ENCODE measurements at regions not wholly inside any gene's neighbourhood (a gene's known extent, or its start where the extent isn't known, plus 50 kb on each side); places are given as distances from the start of the nearest gene placed in this dataset.
"Not testable (repeated sequence)": the region's sequence is repeated elsewhere in the genome, so short reads cannot be mapped to it uniquely, and the experiment has no call there.

DNA sequence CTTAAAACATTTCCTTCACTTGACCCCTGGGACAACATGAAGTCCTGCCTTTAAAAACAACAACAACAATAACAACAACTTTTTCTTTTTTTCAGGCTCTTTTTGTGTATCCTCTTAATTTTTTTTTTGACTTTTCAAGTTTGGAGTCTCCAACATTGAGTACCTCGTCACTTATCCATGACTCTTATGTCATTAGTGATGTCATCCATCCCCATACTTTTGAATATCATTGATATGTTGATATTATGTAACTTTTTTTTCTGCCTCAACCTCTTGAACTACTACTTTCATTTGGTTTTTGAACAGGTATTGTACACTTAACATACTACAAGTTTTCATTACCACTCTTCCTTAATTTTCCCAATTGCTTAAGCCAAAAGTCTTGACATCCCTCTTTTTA lies 143.0 kb upstream of the ATXN7L3B start:
- Mint-ChIP-seq H3K36me3 (ENCODE audit: low read depth) (no peaks in the 10 kb centered on the region), H3K27me3 (ENCODE audit: low read depth) (no peaks in the 10 kb centered on the region), H3K4me3 (no peak overlapping the region), H3K9me3 (no peaks in the 10 kb centered on the region), H3K4me1 (ENCODE audit: low read depth) (no peaks in the 10 kb centered on the region), H3K27ac (no peak overlapping the region)
- DNase-seq (ENCODE audit: low spot score) = no peak

DNA sequence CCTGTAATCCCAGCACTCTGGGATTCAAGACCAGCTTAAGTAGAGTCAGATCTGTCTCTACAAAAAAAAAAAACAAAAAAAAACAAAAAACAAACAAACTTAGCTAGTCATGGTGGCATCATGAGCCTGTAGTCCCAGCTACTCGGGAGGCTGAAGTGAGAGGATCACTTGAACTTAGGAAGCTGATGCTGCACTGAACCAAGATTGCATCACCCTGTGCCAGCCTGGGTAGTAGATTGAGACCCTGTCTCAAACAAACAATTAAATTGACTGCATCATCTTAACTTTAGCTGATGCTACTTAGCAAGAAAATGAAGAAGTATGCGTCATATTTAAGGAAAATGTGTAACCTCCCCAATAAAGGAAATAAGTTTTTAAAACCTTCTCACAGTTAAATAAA lies 136.6 kb upstream of the ATXN7L3B start:
- no peaks in the 10 kb centered on the region for H3K27me3 Mint-ChIP-seq (ENCODE audit: low read depth)
- no peaks in the 10 kb centered on the region for H3K4me1 Mint-ChIP-seq (ENCODE audit: low read depth)
- no peaks in the 10 kb centered on the region for H3K9me3 Mint-ChIP-seq
- no peak overlapping the region for H3K4me3 Mint-ChIP-seq
- H3K27ac Mint-ChIP-seq = no peak overlapping the region
- H3K36me3 Mint-ChIP-seq (ENCODE audit: low read depth) = no peaks in the 10 kb centered on the region
- no peak for DNase-seq (ENCODE audit: low spot score)

DNA sequence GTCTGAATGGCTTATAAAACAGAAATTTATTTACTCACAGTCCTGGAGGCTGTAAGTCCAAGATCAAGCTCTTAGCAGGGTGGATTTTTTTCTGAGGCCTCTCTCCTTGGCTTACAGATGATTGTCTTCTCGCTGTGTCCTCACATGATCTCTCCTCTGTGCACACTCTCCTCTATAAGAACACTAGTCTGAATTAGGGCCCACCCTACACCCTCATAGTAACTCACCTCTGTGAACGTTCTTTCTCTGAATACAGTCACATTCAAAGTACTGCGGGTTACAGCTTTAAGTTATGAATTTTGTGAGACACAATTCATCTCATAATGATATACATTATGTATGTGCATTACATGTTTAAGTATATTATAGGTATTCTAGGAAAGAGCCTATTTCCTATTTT lies 135.7 kb upstream of the ATXN7L3B start:
- no peaks in the 10 kb centered on the region for H3K4me1 Mint-ChIP-seq (ENCODE audit: low read depth)
- no peak for DNase-seq (ENCODE audit: low spot score)
- H3K9me3 Mint-ChIP-seq = no peaks in the 10 kb centered on the region
- H3K27ac Mint-ChIP-seq = no peak overlapping the region
- H3K4me3 Mint-ChIP-seq = no peak overlapping the region
- peaks cover 3% of the 10 kb centered on the region for H3K27me3 Mint-ChIP-seq (ENCODE audit: low read depth)
- no peaks in the 10 kb centered on the region for H3K36me3 Mint-ChIP-seq (ENCODE audit: low read depth)

DNA sequence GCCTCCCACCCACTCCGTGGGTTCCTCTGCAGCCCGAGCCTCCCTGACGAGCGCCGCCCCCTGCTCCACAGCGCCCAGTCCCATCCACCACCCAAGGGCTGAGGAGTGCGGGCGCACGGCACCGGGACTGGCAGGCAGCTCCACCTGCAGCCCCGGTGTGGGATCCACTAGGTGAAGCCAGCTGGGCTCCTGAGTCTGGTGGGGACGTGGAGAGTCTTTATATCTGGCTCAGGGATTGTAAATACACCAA lies 134.5 kb upstream of the ATXN7L3B start:
- H3K36me3 Mint-ChIP-seq (ENCODE audit: low read depth); H3K4me1 Mint-ChIP-seq (ENCODE audit: low read depth); H3K4me3 Mint-ChIP-seq; H3K27me3 Mint-ChIP-seq (ENCODE audit: low read depth); H3K27ac Mint-ChIP-seq; H3K9me3 Mint-ChIP-seq; DNase-seq (ENCODE audit: low spot score): not testable (repeated sequence)

DNA sequence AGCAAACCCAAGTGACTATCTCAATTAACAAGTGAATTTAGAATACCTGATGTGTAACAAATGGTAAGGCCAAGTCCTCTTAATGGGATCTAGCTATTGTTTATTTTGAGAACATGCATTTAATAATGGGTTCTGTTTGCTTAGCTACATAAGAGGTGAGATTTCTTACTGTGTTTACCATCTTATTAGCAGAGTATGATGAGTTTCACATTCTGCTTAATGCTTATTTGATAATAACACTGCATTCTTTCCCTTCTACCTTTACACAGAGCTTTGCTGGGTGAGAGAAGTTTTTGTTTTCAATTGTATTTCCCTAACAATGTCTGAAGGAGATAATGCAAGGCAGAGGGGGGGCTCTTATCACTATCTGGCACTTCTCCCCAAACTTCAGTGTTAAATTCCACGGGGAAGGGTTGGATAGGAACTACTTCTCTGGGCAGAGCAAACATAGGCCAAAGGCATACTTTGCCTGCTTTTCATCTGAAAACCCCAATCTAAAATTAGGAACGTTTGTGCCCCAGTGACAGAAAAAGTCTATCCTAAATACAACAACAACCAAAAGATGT lies 129.0 kb upstream of the ATXN7L3B start:
- Mint-ChIP-seq H3K27ac (no peak overlapping the region), H3K36me3 (ENCODE audit: low read depth) (no peaks in the 10 kb centered on the region), H3K9me3 (no peaks in the 10 kb centered on the region), H3K4me3 (no peak overlapping the region), H3K4me1 (ENCODE audit: low read depth) (no peaks in the 10 kb centered on the region), H3K27me3 (ENCODE audit: low read depth) (peaks cover 3% of the 10 kb centered on the region)
- DNase-seq (ENCODE audit: low spot score) = no peak

DNA sequence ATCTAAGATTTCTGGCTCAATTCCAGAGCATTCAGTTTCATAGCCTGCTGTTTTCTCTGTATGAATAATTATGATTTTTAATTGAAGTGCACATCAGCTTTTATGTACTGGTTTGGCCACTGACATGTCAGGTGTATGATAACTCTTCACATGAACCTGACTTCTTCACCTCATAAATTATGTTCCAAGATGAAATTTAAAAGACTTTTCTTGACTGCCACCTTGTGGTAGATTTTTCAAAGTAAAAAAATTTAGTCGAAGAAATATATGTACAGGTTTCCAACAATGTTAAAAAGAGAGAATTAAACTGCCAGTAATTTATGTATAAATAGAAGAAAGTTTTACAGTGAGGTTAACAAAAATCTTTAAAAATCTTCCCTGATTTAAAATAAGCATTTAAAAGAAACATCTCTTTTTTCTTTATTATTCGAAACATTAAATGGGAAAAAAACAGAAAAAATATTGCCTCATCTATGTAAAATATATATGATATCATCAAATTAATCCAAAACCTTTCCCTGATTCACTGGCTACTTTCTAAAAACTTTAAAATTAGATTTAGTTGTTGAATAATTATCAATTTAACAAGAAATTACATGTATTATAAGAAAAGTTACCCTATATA lies 124.9 kb upstream of the ATXN7L3B start:
- no peaks in the 10 kb centered on the region for H3K9me3 Mint-ChIP-seq
- H3K36me3 Mint-ChIP-seq (ENCODE audit: low read depth) = no peaks in the 10 kb centered on the region
- DNase-seq (ENCODE audit: low spot score) = no peak
- no peak overlapping the region for H3K27ac Mint-ChIP-seq
- H3K4me3 Mint-ChIP-seq = no peak overlapping the region
- H3K4me1 Mint-ChIP-seq (ENCODE audit: low read depth) = no peaks in the 10 kb centered on the region
- H3K27me3 Mint-ChIP-seq (ENCODE audit: low read depth) = no peaks in the 10 kb centered on the region

DNA sequence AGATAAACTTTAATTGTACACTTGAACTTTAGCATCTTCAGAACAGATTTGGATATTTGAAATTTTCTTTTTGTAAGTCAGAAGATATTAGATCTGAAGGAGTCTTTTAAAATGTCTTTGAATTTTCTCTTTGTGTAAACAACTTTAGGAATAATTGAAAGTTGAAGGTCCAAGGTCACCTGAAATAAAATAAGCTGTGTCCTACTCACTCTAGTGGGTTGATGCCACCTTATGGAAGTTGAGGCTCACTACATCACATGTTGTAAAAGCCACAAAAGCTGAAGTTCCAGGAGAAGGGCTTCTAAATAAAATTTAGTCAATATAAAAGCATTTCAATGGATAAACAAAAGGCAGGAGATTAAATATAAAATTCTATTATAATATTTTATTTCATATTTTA lies 122.0 kb upstream of the ATXN7L3B start:
- no peaks in the 10 kb centered on the region for H3K27me3 Mint-ChIP-seq (ENCODE audit: low read depth)
- no peak overlapping the region for H3K4me3 Mint-ChIP-seq
- DNase-seq (ENCODE audit: low spot score) = no peak
- H3K36me3 Mint-ChIP-seq (ENCODE audit: low read depth) = no peaks in the 10 kb centered on the region
- no peaks in the 10 kb centered on the region for H3K9me3 Mint-ChIP-seq
- no peak overlapping the region for H3K27ac Mint-ChIP-seq
- H3K4me1 Mint-ChIP-seq (ENCODE audit: low read depth) = no peaks in the 10 kb centered on the region

DNA sequence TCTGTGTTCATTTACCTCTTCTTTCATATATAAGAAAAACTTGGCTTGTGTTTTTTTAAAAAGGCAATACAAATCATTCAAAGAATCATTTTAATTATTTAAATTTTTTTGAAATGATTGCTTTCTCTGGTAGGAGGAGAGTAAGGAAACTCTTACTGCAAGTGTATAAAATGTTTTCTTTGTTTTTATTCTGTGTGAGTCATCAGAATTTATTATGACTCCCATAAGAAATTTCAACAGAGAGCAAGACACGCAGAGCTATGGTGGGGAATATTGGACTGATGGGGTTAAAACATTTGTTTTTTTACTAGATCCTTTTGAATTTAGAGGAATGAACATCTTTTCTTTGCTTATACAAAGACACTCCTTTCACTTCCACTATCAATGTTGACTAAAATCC lies 119.1 kb upstream of the ATXN7L3B start:
- H3K27ac Mint-ChIP-seq = no peak overlapping the region
- no peaks in the 10 kb centered on the region for H3K9me3 Mint-ChIP-seq
- H3K4me1 Mint-ChIP-seq (ENCODE audit: low read depth) = no peaks in the 10 kb centered on the region
- H3K36me3 Mint-ChIP-seq (ENCODE audit: low read depth) = no peaks in the 10 kb centered on the region
- no peak for DNase-seq (ENCODE audit: low spot score)
- H3K4me3 Mint-ChIP-seq = no peak overlapping the region
- H3K27me3 Mint-ChIP-seq (ENCODE audit: low read depth) = no peaks in the 10 kb centered on the region

DNA sequence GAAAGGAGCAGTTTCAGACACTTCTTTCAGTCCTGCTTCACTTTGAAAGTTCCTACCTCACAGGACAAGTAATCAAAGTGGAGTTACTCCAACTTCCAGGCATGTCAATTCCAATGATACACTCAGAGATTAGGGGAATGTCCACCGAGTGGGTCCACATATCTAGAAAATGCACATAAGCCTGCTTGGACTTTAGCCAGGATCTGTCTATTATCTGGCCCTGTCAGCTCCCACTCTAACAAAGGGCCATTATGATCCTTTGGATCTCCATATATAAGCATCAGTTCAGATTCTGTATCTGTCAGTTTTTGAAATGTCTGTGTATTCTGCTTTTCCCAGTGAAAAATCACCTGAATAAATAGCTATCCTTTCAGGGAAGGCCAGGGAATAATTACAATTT lies 112.9 kb upstream of the ATXN7L3B start:
- Mint-ChIP-seq H3K9me3 (no peaks in the 10 kb centered on the region), H3K4me1 (ENCODE audit: low read depth) (no peaks in the 10 kb centered on the region), H3K27ac (no peak overlapping the region), H3K36me3 (ENCODE audit: low read depth) (no peaks in the 10 kb centered on the region), H3K27me3 (ENCODE audit: low read depth) (no peaks in the 10 kb centered on the region), H3K4me3 (no peak overlapping the region)
- no peak for DNase-seq (ENCODE audit: low spot score)

DNA sequence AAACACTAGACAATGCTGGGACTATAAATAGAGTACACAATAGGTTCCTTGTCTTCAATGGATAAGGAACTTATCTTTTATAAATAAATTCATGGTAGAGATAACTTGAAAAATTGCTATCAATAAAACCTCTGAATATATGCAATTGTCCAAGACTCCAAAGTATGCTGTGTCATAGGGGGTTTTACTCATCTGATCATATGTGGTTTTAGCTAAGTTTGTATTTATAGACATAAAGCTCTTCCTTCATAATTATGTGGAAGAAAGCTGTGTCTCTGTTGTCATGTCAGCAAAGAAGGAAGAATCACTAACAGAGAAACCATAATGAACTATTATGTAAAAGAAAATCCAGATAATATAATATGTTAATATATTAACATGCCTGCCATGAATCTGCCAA lies 111.5 kb upstream of the ATXN7L3B start:
- Mint-ChIP-seq H3K27me3 (ENCODE audit: low read depth) (no peaks in the 10 kb centered on the region), H3K27ac (no peak overlapping the region), H3K9me3 (no peaks in the 10 kb centered on the region), H3K36me3 (ENCODE audit: low read depth) (no peaks in the 10 kb centered on the region), H3K4me3 (no peak overlapping the region), H3K4me1 (ENCODE audit: low read depth) (no peaks in the 10 kb centered on the region)
- no peak for DNase-seq (ENCODE audit: low spot score)

DNA sequence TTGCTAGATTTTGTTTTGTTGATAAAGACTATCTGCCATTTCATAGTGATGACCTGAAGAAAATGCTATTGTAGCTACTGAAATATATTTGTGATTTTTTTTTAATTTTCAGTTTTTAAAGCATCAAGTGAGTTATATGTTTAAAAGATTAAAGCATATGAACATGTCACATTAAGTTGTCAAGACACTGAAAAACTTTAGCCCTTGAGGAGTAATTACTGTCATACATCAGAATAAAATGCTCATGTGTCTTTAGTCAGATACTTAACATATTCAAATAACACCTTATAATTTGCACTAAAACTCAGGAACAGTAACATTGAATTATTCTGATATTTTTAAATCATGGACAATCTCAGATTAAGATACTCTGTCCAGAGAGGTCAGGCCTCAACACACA lies 108.1 kb upstream of the ATXN7L3B start:
- H3K4me1 Mint-ChIP-seq (ENCODE audit: low read depth) = no peaks in the 10 kb centered on the region
- DNase-seq (ENCODE audit: low spot score) = no peak
- no peaks in the 10 kb centered on the region for H3K36me3 Mint-ChIP-seq (ENCODE audit: low read depth)
- H3K4me3 Mint-ChIP-seq = no peak overlapping the region
- no peaks in the 10 kb centered on the region for H3K9me3 Mint-ChIP-seq
- no peaks in the 10 kb centered on the region for H3K27me3 Mint-ChIP-seq (ENCODE audit: low read depth)
- H3K27ac Mint-ChIP-seq = no peak overlapping the region

DNA sequence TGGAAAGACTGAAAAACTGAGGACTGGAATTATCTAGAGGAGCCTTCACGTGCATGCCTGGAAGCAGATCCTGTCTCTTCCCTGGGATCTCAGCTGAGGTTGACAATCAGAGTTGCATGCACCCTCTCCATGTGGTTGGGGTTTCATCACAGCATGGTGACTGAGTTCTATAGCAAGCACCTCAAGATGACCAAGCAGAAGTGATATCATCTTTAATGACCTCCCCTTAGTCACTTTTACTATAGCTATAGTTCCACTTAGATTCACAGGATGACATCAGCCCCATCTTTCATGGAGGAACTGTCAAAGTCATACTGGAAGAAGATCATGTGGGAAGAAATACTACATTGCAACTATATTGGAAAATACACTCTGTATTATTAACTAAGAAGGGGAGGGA lies 105.8 kb upstream of the ATXN7L3B start:
- H3K4me1 Mint-ChIP-seq (ENCODE audit: low read depth) = no peaks in the 10 kb centered on the region
- no peak overlapping the region for H3K27ac Mint-ChIP-seq
- H3K27me3 Mint-ChIP-seq (ENCODE audit: low read depth) = no peaks in the 10 kb centered on the region
- H3K9me3 Mint-ChIP-seq = no peaks in the 10 kb centered on the region
- no peak for DNase-seq (ENCODE audit: low spot score)
- no peaks in the 10 kb centered on the region for H3K36me3 Mint-ChIP-seq (ENCODE audit: low read depth)
- no peak overlapping the region for H3K4me3 Mint-ChIP-seq

DNA sequence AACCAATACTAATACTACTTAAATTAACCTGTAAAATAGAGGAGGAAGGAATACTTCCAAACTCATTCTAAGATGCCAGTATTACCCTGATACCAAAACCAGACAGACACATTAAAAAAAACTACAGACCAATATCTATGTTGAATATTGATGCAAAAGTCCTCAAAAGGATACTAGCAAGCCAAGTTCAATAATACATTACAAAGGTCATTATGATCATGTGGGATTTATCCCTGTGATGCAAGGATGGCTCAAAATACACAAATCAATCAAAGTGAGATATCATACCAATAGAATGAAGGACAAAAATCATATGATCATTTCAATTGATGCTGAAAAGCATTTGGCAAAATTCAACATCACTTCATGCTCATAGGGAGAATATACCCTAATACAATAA lies 97.2 kb upstream of the ATXN7L3B start:
- Mint-ChIP-seq H3K4me3 (no peak overlapping the region), H3K27me3 (ENCODE audit: low read depth) (no peaks in the 10 kb centered on the region), H3K9me3 (no peaks in the 10 kb centered on the region), H3K36me3 (ENCODE audit: low read depth) (no peaks in the 10 kb centered on the region), H3K4me1 (ENCODE audit: low read depth) (no peaks in the 10 kb centered on the region), H3K27ac (no peak overlapping the region)
- DNase-seq (ENCODE audit: low spot score) = no peak

DNA sequence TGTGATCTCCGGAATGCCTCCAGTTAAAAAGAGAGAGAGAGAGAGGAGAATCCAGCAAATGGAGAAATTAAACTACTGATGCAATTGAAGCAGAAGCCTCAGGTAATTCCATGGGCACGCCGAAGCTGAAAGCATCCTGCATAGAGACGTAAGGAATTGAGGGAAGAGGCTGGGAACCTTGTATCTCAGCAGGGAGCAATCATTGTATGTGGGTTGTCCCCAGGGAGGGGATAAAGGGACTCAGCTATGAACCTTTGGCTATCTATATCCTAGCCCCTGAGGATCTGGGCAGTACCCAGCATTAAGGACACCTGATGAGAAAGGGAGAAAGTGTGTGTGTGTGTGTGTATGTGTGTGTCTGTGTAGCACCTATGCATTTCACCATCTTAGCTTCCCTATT lies 95.8 kb upstream of the ATXN7L3B start:
- no peaks in the 10 kb centered on the region for H3K27me3 Mint-ChIP-seq (ENCODE audit: low read depth)
- no peak overlapping the region for H3K4me3 Mint-ChIP-seq
- H3K36me3 Mint-ChIP-seq (ENCODE audit: low read depth) = no peaks in the 10 kb centered on the region
- no peaks in the 10 kb centered on the region for H3K4me1 Mint-ChIP-seq (ENCODE audit: low read depth)
- DNase-seq (ENCODE audit: low spot score) = no peak
- no peaks in the 10 kb centered on the region for H3K9me3 Mint-ChIP-seq
- no peak overlapping the region for H3K27ac Mint-ChIP-seq

DNA sequence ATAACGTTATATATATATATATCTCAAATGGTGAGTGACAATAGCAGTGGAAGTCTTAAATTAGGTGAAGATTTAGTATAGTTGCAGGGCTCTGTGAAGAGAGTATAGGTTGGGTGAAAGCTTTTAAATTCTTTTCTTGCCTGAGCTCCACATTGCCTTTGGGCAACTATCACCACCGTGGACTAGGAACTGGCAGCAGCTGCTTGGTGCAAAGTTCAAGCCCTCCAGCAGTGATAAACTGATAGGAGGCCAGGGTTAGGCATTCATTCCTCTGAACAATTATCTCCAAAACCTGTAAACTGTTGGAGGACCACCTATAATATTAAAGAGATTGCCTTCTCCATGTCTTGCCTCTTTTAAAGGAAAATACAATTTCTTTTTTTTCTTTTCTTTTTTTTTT lies 91.2 kb upstream of the ATXN7L3B start:
- H3K9me3 Mint-ChIP-seq = no peaks in the 10 kb centered on the region
- no peak for DNase-seq (ENCODE audit: low spot score)
- no peaks in the 10 kb centered on the region for H3K27me3 Mint-ChIP-seq (ENCODE audit: low read depth)
- H3K27ac Mint-ChIP-seq = no peak overlapping the region
- no peaks in the 10 kb centered on the region for H3K36me3 Mint-ChIP-seq (ENCODE audit: low read depth)
- no peaks in the 10 kb centered on the region for H3K4me1 Mint-ChIP-seq (ENCODE audit: low read depth)
- no peak overlapping the region for H3K4me3 Mint-ChIP-seq

Measured in T-helper 2 cell treated with Interferon-gamma antibody and Interleukin-4, amounts not matched to agents 5 μg/mL and 100 μg/mL, for 36 hours (primary cell).